Tibial nerve (tissue), 4 donors: ENCODE measurements at regions not wholly inside any gene's neighbourhood (a gene's known extent, or its start where the extent isn't known, plus 50 kb on each side); places are given as distances from the start of the nearest gene placed in this dataset.

Experiments used
- DNase-seq, 2 donors: peaks; one replicate each; pipeline ENCODE4 v3.0.0-alpha.2; 2019; ENCODE audit warnings: low spot score in 2 of 2
- H3K27ac ChIP-seq, 4 donors: fragments of 200-600 bp; sonication (generic) in 3 of 4; one replicate each; pipeline ENCODE4 v1.5.1; 2017 to 2019; ENCODE audit warnings: mild to moderate bottlenecking in 1 of 4
- H3K27me3 ChIP-seq, 2 donors: fragments of 200-600 bp; sonication (generic) in 1 of 2; one replicate each; pipeline versions ENCODE4 v1.5.1 to v1.6.0; 2017 to 2019
- H3K36me3 ChIP-seq, 3 donors: fragments of 200-600 bp; sonication (generic); one replicate each; pipeline ENCODE4 v1.5.1; 2018 to 2019
- H3K4me1 ChIP-seq, 4 donors: fragments of 200-600 bp; sonication (generic) in 3 of 4; one replicate each; pipeline ENCODE4 v1.5.1; 2017 to 2019
- H3K4me3 ChIP-seq, 4 donors: fragments of 200-600 bp; sonication (generic) in 3 of 4; one replicate each; pipeline ENCODE4 v1.5.1; 2017 to 2019; ENCODE audit warnings: mild to moderate bottlenecking in 1 of 4, moderate library complexity in 1 of 4
- H3K9me3 ChIP-seq, 4 donors: fragments of 200-600 bp; sonication (generic) in 3 of 4; one replicate each; pipeline ENCODE4 v1.5.1; 2017 to 2019
- EP300 ChIP-seq, 2 donors: sonication (generic); formaldehyde crosslinking; IDR thresholded peaks; one replicate each; pipeline ENCODE4 v1.6.1; 2017; ENCODE audit warnings: antibody characterized with exemption in 2 of 2, mild to moderate bottlenecking in 1 of 2
- POLR2A ChIP-seq, 2 donors: fragments of 450-650 bp; IDR thresholded peaks; one replicate each; pipeline ENCODE4 v1.6.1; 2017; ENCODE audit warnings: antibody characterized with exemption in 2 of 2, mild to moderate bottlenecking in 2 of 2, moderate library complexity in 2 of 2
- WGBS, 2 donors: methylation state at CpG; one replicate each; pipeline ENCODE4 v1.1.5; 2018; 5-methylcytosine and 5-hydroxymethylcytosine counted together
- TF ChIP-seq, protein P1 (sequence below), 5 experiments: fragments of 200-600 bp in 3 of 5; fragments of 450-650 bp in 2 of 5; sonication (generic) in 3 of 5; IDR thresholded peaks; one replicate each; pipeline ENCODE4 v1.5.1; 2016 to 2019; ENCODE audit warnings: antibody characterized with exemption in 5 of 5, mild to moderate bottlenecking in 3 of 5, moderate library complexity in 2 of 5

DNA sequence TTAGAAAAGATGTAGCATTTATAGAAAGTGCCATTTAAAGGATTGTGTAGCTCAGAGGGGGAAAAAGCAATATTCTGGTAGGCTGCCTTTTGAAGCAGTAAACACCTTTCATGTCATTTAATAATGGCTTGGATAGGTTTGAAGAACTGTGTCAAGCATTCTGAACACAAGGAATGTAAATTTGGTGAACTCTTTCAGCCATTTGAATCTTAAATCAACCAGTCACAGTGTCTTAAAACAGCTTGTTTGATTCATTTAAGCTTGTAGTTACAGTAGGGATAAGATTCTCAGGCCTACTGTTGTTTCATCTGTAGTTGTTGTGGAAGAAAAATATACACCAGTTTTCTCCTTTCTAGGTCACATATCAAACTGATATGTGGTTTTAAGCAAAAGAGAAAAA lies 299.4 kb upstream of the NOVA1 start:
- no peak for DNase-seq
- H3K27ac ChIP-seq = no peak overlapping the region
- H3K9me3 ChIP-seq = peaks cover 0 to 16% (median 0%) of the 10 kb centered on the region in 4 donors
- no peaks in the 10 kb centered on the region for H3K36me3 ChIP-seq
- H3K27me3 ChIP-seq = no peaks in the 10 kb centered on the region
- no peak overlapping the region for H3K4me3 ChIP-seq
- H3K4me1 ChIP-seq = no peaks in the 10 kb centered on the region
- no peak for TF ChIP-seq EP300 (IDR thresholded peaks at IDR 0.05)
- TF ChIP-seq POLR2A (IDR thresholded peaks at IDR 0.05) = no peak
- TF ChIP-seq, protein P1, sequence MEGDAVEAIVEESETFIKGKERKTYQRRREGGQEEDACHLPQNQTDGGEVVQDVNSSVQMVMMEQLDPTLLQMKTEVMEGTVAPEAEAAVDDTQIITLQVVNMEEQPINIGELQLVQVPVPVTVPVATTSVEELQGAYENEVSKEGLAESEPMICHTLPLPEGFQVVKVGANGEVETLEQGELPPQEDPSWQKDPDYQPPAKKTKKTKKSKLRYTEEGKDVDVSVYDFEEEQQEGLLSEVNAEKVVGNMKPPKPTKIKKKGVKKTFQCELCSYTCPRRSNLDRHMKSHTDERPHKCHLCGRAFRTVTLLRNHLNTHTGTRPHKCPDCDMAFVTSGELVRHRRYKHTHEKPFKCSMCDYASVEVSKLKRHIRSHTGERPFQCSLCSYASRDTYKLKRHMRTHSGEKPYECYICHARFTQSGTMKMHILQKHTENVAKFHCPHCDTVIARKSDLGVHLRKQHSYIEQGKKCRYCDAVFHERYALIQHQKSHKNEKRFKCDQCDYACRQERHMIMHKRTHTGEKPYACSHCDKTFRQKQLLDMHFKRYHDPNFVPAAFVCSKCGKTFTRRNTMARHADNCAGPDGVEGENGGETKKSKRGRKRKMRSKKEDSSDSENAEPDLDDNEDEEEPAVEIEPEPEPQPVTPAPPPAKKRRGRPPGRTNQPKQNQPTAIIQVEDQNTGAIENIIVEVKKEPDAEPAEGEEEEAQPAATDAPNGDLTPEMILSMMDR (IDR thresholded peaks at IDR 0.05) = no peak

DNA sequence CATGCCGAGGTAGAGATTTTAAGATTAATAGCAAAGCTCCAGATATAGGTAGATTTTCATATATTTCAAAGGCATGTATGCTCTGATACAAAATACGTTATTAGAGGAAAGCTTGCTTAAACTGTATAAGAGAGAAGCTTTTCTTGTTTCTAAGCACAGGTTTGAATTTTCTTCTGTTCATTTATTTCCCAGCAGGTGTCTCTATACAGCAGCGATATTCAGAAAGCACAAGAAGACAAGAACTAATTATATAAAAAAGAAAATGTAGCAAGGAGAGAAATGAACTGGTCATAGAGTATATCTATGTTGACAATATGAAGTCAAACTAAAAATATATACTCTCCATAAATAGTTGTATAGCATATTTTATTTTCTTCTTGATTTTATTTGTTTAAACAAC lies 307.4 kb upstream of the NOVA1 start:
- no peak for DNase-seq
- WGBS, 2 donors = 75 to 81% methylated on average over 3 of the region's 3 CpGs
- Histone ChIP-seq H3K27ac (no peak overlapping the region), H3K4me3 (no peak overlapping the region), H3K36me3 (no peaks in the 10 kb centered on the region), H3K9me3 (peaks cover 0 to 10% (median 0%) of the 10 kb centered on the region in 4 donors), H3K27me3 (no peaks in the 10 kb centered on the region), H3K4me1 (no peaks in the 10 kb centered on the region)
- TF ChIP-seq, protein P1 (IDR thresholded peaks at IDR 0.05) = no peak
- TF ChIP-seq POLR2A (IDR thresholded peaks at IDR 0.05) = no peak
- TF ChIP-seq EP300 (IDR thresholded peaks at IDR 0.05) = no peak

DNA sequence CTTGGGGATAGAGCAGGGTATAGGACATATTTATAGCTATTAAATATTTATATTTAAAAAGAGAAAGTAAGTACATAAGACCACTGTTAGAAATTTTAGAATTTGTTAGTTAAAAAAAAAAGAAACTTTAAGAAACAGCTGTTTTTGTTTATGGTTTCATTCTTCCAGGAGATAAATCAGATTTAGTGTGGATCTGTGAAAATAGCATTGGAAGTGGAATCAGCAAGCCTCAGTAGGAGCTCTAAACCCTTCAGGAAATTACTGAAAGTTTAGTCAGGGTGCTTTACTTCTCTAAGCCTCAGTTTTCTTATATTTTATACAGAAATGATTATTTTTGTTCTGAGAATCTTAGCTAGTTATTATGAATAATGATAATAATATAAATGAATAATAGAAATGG lies 316.0 kb upstream of the NOVA1 start:
- H3K4me3 ChIP-seq = no peak overlapping the region
- no peaks in the 10 kb centered on the region for H3K9me3 ChIP-seq
- peaks cover 0 to 20% (median 0%) of the 10 kb centered on the region in 4 donors for H3K4me1 ChIP-seq
- H3K36me3 ChIP-seq = no peaks in the 10 kb centered on the region
- DNase-seq = no peak
- TF ChIP-seq POLR2A (IDR thresholded peaks at IDR 0.05) (no peak), EP300 (IDR thresholded peaks at IDR 0.05) (no peak)
- TF ChIP-seq, protein P1 (IDR thresholded peaks at IDR 0.05) = no peak
- H3K27me3 ChIP-seq = no peaks in the 10 kb centered on the region
- peak overlapping the region in 1 of 4 donors; percentile 44 for H3K27ac ChIP-seq

DNA sequence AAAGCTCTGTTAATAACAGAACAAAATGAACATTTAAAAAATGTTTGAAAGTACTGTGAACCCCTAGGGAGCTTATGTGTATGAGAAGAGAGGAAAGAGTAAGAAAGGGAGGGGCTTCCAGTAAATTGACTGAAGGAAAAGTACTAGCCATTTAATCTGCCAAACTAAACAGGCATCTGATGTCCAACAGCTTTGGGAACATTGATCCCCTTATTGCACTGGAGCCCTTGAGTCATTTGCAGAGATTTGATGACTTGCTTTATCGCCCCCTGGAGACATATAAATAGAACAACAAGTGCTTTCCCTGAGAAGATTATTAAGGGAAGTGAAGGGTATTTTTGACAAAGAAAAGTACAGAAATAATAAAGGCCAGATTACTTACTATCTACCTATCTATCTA lies 319.3 kb upstream of the NOVA1 start:
- Histone ChIP-seq H3K36me3 (no peaks in the 10 kb centered on the region), H3K4me1 (peaks cover 0 to 22% (median 0%) of the 10 kb centered on the region in 4 donors), H3K4me3 (no peak overlapping the region), H3K27ac (peak overlapping the region in 3 of 4 donors; percentile 8 to 83 (median 51)), H3K27me3 (no peaks in the 10 kb centered on the region), H3K9me3 (no peaks in the 10 kb centered on the region)
- TF ChIP-seq, protein P1 (IDR thresholded peaks at IDR 0.05) = peak in 4 of 5 experiments; percentile 19 to 55 (median 34)
- no peak for TF ChIP-seq POLR2A (IDR thresholded peaks at IDR 0.05)
- peak; percentile 82 to 92 for TF ChIP-seq EP300 (IDR thresholded peaks at IDR 0.05)
- 12 to 15% methylated on average over 1 of the region's 1 CpG for WGBS, 2 donors
- DNase-seq = peak in 1 of 2 donors; percentile 53

DNA sequence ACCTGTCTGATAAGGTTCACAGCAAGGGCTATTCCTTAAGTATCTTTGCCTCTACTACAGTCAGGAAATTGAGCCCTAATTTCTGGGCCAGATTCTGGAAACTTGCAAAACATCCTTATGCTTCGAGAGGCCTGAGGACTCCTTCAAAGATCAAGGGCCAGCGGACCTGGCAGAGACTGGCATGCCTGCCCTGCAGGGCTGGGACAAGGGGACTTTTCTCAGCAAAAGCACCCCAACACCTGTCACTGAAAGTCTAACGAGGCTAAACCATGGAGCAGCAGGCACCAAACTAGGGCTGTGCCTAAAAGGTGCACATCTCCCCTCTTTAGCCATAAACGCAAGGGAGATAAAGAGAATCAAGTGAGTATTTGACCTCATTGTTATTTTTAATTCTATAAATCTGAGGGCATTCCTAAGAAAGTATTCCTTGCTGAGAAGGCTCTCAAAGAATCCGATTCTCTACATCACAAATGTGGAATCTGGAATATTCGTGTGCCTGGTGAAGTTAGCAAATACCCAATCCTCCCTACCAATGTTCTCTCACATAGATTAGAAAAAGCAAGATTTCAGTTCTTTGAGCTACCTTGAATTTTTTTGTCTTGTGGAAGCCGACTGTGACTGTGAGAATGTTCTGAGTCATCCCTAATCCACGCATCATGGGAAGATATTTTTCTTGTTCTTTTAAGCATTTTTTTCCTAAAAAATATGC lies 328.2 kb upstream of the NOVA1 start:
- Histone ChIP-seq H3K36me3 (no peaks in the 10 kb centered on the region), H3K27ac (no peak overlapping the region), H3K4me1 (no peaks in the 10 kb centered on the region), H3K9me3 (no peaks in the 10 kb centered on the region), H3K4me3 (no peak overlapping the region), H3K27me3 (no peaks in the 10 kb centered on the region)
- TF ChIP-seq POLR2A (IDR thresholded peaks at IDR 0.05) = no peak
- TF ChIP-seq, protein P1 (IDR thresholded peaks at IDR 0.05) = no peak
- no peak for TF ChIP-seq EP300 (IDR thresholded peaks at IDR 0.05)
- WGBS, 2 donors = 72 to 74% methylated on average over 8 of the region's 8 CpGs
- DNase-seq = no peak
